ENCODE measurements at regions not wholly inside any gene's neighbourhood (a gene's known extent, or its start where the extent isn't known, plus 50 kb on each side); places are given as distances from the start of the nearest gene placed in this dataset.

DNA sequence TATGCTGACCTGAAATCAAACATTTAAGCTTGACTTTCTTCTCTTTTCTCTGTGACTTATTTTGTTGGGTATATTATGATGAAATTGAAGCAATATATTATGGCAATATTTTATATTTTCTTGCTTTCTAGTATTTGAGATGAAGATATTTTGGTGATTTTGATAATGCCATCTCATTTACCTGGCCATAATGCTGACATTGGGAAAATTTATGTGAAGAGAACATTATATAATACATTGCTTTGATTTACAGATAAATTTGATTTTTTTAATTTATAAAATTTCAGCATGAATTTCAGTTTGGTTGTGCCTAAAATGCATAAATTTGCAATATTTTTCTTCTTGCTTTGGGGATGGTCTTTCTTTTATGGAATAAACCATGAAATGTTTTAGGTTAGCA, 1413.7 kb upstream of the TMEFF2 start:
- TF ChIP-seq, protein P1, sequence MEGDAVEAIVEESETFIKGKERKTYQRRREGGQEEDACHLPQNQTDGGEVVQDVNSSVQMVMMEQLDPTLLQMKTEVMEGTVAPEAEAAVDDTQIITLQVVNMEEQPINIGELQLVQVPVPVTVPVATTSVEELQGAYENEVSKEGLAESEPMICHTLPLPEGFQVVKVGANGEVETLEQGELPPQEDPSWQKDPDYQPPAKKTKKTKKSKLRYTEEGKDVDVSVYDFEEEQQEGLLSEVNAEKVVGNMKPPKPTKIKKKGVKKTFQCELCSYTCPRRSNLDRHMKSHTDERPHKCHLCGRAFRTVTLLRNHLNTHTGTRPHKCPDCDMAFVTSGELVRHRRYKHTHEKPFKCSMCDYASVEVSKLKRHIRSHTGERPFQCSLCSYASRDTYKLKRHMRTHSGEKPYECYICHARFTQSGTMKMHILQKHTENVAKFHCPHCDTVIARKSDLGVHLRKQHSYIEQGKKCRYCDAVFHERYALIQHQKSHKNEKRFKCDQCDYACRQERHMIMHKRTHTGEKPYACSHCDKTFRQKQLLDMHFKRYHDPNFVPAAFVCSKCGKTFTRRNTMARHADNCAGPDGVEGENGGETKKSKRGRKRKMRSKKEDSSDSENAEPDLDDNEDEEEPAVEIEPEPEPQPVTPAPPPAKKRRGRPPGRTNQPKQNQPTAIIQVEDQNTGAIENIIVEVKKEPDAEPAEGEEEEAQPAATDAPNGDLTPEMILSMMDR (IDR thresholded peaks at IDR 0.05), result no peak
- TF ChIP-seq NFATC4 (CRISPR knock-in tag; IDR thresholded peaks at IDR 0.05) (no peak), CREB1 (CRISPR knock-in tag; IDR thresholded peaks at IDR 0.05) (no peak)
- TF ChIP-seq, protein P2, sequence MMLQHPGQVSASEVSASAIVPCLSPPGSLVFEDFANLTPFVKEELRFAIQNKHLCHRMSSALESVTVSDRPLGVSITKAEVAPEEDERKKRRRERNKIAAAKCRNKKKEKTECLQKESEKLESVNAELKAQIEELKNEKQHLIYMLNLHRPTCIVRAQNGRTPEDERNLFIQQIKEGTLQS (CRISPR knock-in tag; conservative IDR thresholded peaks at IDR 0.05), result no peak
- TF ChIP-seq, protein P3, sequence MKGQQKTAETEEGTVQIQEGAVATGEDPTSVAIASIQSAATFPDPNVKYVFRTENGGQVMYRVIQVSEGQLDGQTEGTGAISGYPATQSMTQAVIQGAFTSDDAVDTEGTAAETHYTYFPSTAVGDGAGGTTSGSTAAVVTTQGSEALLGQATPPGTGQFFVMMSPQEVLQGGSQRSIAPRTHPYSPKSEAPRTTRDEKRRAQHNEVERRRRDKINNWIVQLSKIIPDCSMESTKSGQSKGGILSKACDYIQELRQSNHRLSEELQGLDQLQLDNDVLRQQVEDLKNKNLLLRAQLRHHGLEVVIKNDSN (CRISPR knock-in tag; IDR thresholded peaks at IDR 0.05), result no peak
- TF ChIP-seq, protein P4, sequence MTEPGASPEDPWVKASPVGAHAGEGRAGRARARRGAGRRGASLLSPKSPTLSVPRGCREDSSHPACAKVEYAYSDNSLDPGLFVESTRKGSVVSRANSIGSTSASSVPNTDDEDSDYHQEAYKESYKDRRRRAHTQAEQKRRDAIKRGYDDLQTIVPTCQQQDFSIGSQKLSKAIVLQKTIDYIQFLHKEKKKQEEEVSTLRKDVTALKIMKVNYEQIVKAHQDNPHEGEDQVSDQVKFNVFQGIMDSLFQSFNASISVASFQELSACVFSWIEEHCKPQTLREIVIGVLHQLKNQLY (CRISPR knock-in tag; IDR thresholded peaks at IDR 0.05), result no peak
- TF ChIP-seq, protein P5, sequence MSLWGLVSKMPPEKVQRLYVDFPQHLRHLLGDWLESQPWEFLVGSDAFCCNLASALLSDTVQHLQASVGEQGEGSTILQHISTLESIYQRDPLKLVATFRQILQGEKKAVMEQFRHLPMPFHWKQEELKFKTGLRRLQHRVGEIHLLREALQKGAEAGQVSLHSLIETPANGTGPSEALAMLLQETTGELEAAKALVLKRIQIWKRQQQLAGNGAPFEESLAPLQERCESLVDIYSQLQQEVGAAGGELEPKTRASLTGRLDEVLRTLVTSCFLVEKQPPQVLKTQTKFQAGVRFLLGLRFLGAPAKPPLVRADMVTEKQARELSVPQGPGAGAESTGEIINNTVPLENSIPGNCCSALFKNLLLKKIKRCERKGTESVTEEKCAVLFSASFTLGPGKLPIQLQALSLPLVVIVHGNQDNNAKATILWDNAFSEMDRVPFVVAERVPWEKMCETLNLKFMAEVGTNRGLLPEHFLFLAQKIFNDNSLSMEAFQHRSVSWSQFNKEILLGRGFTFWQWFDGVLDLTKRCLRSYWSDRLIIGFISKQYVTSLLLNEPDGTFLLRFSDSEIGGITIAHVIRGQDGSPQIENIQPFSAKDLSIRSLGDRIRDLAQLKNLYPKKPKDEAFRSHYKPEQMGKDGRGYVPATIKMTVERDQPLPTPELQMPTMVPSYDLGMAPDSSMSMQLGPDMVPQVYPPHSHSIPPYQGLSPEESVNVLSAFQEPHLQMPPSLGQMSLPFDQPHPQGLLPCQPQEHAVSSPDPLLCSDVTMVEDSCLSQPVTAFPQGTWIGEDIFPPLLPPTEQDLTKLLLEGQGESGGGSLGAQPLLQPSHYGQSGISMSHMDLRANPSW (CRISPR knock-in tag; conservative IDR thresholded peaks at IDR 0.05; ENCODE audit: low read depth), result no peak
- TF ChIP-seq, protein P6, sequence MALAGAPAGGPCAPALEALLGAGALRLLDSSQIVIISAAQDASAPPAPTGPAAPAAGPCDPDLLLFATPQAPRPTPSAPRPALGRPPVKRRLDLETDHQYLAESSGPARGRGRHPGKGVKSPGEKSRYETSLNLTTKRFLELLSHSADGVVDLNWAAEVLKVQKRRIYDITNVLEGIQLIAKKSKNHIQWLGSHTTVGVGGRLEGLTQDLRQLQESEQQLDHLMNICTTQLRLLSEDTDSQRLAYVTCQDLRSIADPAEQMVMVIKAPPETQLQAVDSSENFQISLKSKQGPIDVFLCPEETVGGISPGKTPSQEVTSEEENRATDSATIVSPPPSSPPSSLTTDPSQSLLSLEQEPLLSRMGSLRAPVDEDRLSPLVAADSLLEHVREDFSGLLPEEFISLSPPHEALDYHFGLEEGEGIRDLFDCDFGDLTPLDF (CRISPR knock-in tag; IDR thresholded peaks at IDR 0.05), result no peak
- TF ChIP-seq, protein P7, sequence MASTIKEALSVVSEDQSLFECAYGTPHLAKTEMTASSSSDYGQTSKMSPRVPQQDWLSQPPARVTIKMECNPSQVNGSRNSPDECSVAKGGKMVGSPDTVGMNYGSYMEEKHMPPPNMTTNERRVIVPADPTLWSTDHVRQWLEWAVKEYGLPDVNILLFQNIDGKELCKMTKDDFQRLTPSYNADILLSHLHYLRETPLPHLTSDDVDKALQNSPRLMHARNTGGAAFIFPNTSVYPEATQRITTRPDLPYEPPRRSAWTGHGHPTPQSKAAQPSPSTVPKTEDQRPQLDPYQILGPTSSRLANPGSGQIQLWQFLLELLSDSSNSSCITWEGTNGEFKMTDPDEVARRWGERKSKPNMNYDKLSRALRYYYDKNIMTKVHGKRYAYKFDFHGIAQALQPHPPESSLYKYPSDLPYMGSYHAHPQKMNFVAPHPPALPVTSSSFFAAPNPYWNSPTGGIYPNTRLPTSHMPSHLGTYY (CRISPR knock-in tag; IDR thresholded peaks at IDR 0.05), result no peak

All from WTC11 (cell line).